ENCODE measurements at regions not wholly inside any gene's neighbourhood (a gene's known extent, or its start where the extent isn't known, plus 50 kb on each side); places are given as distances from the start of the nearest gene placed in this dataset.
"Not testable (repeated sequence)": the region's sequence is repeated elsewhere in the genome, so short reads cannot be mapped to it uniquely, and the experiment has no call there.

DNA sequence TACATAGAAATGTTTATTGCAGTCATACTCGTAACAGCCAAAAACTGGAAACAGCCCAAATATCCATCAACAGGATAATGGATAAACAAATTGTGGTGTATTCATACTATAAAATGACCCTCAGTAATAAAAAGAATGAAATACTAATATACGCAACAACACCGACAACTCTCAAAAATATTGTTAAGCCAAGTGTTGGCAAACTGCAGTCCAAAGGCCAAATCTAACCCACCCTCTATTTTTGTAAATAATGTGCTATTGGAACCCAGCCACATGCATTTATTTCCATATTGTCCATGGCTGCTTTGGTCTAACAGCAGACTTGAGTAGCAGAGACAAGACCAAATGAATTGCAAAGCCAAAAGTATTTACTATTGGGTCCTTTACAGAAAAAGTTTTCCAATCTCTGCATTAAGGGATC, 151.0 kb downstream of the MREG start:
- DNase-seq (ENCODE audit: low read depth in 2 of 2), result no peak

DNA sequence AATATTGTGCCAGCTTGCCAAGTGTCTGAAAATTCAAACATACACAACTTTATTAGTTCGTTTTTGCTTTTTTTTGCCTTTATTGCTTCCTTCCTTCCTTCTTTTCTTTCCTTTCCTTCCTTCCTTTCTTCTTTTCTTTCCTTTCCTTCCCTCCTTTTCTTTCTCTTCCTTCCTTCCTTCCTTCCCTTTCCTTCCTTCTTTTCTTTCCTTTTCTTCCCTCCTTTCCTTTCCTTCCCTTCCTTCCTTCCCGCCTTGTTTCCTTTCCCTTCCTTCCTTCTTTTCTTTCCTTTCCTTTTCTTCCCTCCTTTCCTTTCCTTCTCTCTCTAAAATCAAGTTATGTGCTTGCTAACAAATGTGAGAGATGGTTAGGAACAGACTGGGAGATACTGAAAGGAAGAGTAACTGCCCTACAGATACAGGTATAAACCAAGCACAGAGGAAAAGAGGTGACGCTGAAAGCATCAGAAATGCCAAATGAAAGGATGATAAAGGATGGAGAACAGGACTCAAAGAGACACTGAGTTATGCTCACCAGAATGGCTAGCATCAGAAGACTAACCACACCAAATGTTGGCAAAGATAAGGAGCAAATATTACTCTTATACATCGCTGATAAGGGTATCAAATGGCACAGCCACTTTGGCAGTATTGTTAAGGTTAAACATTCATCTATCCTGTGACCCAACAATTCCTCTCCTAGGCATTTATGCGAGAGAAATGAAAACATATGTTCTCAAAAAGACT, 151.6 kb downstream of the MREG start:
- no peak for DNase-seq (ENCODE audit: low read depth in 2 of 2)

DNA sequence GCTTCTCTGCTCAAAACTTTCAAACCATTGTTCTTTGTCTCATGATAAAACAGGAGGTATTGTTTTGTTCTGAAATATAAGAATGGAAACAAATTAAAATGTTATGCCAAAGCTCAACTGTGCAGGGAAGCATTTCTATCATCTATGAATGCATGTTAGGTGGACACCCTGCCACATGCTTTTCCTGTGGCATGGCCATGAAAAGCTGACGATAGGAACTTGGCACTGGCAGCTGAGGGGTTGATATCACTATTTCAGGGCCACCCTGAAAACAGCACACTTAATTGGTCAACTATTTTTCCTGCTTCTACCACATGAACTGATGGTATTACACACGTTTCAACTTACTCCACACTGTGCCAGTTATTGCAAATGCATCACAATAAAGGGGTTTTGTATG, 157.3 kb downstream of the MREG start:
- DNase-seq (ENCODE audit: low read depth in 2 of 2), result no peak

DNA sequence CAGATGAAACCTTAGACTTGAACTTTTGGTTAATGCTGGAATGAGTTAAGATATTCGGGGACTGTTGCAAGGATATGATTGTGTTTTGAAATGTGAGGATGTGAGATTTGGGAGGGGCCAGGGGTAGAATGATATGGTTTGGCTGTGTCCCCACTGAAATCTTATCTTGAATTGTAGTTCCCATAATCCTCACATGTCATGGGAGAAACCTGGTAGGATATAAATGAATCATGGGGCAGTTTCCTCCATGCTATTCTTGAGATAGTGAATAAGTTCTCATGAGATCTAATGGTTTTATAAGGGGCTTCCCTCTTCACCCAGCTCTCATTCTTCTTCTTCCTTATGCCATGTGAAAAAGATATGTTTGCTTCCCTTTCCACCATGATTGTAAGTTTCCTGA, 158.0 kb downstream of the MREG start:
- DNase-seq (ENCODE audit: low read depth in 2 of 2), result not testable (repeated sequence)

DNA sequence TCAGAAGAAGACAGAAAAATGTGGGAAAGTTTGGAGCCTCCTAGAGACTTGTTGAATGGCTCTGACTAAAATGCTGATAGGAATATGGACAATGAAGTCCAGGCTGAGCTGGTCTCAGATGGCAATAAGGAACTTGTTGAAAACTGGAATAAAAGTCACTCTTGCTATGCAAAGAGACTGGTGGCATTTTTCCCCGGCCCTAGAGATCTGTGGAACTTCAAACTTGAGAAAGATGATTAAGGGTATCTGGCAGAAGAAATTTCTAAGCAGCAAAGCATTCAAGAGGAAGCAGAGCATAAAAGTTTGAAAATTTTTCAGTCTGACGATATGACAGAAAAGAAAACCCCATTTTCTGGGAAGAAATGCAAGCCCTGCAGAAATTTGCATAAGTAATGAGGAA, 159.3 kb downstream of the MREG start:
- no peak for DNase-seq (ENCODE audit: low read depth in 2 of 2)

DNA sequence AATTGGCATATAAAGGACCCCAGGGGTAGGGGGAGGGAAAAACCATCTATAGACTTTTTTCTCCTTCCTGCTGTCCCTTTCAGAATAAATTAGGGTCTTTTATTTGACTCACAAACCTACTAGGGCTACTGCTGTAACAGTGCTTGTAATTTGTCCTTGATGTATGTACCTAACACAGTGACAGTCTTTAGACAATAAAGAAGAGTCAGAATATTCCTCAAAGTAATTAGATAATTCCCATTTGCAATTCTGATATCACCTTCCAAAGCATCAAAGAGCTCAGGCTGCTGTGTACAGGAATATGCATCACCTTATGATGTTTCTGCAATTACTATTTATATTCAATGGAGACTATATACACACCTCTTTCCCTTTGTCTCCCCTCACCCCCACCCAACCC, 161.7 kb downstream of the MREG start:
- no peak for DNase-seq (ENCODE audit: low read depth in 2 of 2)

DNA sequence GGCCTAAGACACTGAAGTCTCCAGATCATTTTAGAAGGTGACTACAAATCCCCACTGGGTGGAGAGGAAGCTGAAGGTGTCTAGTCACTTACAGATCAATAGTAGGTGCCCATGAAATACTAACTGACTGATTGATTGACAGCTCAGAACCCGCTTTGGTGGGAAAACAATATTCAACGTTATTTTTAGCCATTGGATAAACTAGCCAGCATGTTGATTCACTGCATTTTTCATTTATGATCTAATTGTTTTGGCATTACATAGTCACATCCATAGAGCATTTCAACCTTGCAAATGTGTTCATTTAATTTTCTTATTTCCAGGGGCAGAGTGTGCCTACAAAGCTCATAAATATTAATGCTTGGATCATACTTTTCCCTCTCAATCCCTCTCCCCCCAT, 162.3 kb downstream of the MREG start:
- no peak for DNase-seq (ENCODE audit: low read depth in 2 of 2)

DNA sequence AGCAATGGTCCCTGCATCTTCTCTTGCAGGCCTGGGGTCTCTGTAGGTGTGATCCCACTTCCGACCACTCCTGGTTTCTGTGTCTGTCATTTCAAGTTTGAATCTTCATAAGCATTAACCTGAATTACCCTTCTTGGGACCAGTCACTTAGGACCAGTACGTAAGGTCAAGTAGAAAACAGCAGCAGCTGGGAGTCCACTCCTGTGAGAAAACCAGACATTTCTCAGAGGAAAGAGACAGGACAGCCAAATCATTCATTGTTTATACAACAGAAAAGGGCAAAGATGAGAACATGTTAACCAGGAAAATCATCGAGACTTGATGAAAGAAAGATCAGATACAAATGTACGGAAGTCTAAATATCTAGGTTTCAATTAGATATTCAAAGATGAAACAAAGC, 163.0 kb downstream of the MREG start:
- DNase-seq (ENCODE audit: low read depth in 2 of 2), result no peak

DNA sequence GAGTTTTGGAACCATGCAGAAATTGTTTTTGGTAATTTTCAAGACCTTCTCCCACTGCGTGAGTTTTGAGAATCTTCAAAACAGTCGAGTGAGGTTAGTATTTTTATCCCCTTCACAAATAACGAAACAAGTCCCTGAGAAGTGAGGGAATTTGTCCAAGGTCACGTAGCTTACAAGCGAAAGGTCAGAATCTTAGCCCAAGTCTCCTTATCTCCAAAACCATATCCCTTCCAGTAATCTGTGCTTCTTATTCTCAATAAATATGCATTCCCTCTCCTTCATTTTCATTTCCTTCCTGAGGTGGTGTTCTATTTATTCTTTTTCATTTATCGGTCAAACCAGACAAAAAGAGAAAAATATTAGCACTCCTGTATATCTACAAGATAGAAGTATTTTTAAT, 163.6 kb downstream of the MREG start:
- DNase-seq (ENCODE audit: low read depth in 2 of 2), result no peak

DNA sequence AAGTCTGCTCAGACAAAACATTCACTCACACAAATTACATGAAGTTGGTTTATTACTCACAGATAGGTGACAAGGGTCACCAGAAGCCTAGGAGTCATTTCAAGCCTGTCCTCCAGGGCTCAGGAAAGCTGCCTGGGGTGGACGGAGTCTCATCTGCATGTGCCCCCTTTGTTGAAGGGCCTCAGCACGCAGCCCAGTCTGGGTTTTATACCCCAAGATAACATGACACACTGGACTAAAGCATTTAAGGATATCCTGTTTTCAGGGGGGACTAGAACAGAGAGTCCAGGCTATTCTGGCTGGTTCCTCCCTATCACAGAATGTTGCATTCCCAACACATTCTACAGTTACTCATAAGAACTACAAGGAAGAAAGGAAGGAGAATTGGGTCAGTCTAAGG, 164.7 kb downstream of the MREG start:
- DNase-seq (ENCODE audit: low read depth in 2 of 2), result no peak

DNA sequence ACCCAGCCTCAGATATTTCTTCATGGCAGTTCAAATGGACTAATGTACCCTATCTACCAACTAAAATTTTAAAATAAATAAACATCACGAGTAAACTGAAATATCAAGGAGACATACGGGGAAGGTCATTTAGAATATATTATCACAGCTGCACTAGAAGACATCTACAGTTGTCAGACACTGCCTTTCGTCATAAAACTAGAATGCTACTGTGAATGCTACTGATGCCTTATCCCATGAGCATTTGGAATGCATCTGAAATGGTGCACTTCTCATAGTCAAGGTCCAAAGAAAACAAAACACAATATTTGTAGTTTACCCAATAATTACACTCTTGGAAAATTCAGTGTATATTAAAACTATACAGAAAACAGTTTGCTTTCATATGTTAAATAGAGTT, 165.2 kb downstream of the MREG start:
- no peak for DNase-seq (ENCODE audit: low read depth in 2 of 2)

DNA sequence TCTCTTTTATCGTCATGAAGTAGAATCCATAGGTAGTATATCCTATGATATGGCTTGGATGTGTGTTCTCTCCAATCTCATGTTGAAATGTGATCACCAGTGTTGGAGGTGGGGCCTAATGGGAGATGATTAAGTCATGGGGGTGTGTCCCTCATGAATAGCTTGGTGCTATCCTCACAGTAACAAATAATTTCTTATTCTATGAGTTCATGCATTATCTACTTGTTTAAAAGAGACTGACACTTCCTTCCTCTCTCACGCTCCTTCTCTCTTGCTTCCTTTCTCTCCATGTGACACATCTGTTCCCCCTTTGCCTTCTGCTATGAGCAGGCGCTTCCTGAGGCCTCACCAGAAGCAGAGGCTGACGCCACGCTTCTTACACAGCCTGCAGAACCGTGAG, 165.6 kb downstream of the MREG start:
- DNase-seq (ENCODE audit: low read depth in 2 of 2), result no peak

DNA sequence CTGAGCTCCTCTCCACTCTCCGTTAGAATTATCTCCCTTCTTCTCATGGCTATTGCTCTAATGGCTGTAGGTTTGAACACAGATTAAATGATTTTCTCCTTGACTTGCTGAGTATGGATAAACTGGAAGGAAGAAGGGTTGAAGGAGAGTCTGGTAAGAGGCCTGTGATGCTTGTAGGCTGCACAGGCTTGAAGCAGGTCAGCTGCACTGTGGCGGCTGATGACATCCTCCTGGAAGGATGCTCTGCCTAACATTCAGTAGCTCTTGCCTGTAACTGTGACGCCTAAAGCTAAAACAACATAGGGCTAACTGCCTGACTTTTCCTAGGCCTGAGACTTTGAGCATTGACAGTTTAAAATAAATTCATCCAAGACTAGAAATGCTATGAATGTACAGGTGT, 166.3 kb downstream of the MREG start:
- no peak for DNase-seq (ENCODE audit: low read depth in 2 of 2)

DNA sequence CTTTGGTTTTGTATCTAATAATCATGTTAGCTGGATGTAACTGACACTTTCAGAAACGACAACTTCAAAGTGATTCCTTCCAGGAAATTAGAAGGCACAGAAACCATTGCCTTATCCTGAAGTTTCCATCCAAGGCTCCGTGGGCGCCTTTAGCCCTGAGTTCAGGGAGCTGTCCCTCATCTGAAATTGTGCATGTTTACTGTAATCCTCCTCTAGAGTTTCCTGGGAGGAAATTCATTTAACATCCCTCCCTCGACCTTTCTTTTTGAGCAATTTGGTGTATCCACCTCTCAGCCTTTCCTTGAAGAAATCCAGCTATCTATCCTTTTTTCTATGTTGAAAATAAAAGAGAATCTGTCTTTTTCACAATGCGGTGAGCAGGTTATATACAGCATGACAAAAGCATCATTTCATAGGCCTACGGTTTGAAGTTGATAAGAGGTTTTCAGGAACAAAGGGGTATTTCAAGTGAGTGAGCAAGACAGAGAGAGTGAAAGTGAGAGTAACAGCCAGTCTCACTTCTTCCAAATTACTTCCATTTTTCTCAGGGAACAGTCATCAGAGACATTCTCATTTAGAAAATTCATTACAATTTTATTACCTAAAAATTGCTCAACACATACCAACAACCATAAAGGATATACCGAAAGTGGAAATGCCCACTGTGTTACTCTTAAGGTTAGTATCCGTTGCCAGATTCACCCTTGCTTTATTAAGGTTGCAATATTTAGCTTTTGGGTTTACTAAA, 167.3 kb downstream of the MREG start:
- DNase-seq (ENCODE audit: low read depth in 2 of 2), result no peak

DNA sequence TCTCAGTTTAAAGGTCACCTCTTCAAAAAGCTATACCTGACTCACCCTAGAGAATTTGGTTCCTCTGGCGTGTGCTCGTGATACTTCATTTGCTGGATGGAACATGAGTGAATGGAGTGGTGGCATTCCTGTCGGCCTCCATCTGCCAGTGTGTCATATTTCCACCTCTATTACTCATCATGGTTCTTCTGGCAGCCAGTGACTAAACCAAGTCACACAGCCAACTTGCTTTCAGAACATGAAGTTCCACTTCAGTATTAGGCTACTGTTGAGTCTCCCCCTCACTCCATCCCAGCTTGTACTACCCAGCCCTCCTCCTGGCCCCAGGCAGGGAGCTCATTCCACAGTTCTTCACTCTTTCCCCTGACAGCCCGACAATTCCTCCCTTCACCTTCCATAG, 169.8 kb downstream of the MREG start:
- no peak for DNase-seq (ENCODE audit: low read depth in 2 of 2)

DNA sequence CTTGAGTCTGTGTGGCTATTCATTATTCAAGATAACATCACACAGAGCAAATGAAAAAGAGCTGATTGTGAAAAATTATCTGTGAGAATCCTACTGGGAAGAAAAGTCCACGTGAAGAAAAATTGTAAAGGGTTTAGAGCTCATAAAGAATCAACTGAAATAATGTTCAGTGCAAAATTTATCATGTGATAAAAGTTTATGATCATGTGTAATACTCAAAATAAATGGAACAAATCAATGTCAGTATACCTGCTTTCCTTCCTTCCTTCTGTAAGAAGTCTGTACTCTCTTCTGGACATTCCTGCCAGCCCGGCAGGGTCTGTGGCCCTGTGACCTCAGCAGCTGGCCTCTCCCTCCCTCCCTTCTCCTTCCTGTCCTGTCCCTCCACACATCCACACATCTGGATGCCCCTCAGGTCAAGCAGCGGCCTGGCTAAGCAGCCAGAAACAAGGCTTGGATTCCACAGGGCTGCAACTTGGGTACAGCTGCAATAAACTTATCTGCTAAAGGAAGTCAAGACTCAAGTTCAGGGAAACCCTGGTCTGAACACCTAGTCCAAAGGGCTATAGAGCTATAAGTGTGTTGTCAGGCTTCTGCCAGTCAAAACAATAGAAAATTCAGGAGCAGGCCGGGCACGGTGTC, 172.1 kb downstream of the MREG start:
- no peak for DNase-seq (ENCODE audit: low read depth in 2 of 2)

DNA sequence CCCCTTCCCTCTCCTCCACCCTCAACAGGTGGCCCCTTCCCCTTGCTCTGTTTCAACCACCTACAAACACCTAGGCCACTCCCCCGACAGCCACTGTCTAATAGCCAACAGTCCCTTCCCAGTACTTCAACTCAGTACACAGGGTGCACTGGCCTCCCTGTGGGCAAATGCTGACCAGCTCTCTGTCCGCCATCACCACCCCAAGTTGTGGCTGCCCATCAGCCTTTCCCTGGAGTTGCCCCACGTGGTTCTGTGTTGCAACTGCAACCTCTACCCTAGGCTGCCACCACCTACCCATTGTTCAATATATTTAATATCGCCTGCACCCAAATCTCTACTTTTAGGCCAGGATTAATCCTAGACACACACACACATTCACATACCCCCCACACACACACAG, 173.5 kb downstream of the MREG start:
- no peak for DNase-seq (ENCODE audit: low read depth in 2 of 2)

DNA sequence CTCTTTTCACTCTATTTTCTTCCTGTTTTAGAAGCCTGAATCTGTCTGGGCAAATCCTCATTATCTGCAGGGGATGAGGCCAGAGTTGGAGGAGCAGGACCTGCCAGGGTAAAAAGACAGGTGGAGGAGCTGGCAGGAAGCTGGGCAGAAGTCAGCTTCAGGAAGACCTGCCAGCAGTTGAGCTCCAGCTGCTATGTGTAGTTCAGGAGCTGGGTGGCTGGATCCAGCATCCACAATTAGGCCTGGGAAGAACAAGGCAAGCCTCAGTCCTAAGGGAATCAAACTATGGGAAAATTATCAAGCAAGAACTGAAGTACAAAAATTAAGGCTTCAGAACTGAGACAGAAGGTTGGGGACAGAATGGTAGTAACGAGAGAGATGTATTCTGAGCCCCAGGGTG, 174.0 kb downstream of the MREG start:
- no peak for DNase-seq (ENCODE audit: low read depth in 2 of 2)

DNA sequence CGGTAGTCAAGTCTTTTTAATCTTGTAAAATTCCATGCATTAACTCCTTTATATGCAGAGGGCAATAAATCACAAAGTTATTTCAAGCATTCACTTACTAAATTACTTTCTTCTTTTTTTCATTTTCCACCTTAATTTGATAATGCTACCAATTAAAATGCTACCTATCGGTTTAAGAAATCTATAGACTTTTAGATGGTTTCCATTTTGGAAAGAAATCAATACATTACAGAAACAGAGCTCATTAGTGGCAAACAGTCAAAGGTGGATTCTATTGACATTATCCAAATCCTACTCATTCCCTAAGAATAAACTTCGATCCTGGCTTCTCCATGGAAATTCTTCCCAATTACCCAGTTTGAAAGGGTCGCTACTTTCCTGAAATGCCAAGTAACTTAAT, 176.5 kb downstream of the MREG start:
- no peak for DNase-seq (ENCODE audit: low read depth in 2 of 2)

DNA sequence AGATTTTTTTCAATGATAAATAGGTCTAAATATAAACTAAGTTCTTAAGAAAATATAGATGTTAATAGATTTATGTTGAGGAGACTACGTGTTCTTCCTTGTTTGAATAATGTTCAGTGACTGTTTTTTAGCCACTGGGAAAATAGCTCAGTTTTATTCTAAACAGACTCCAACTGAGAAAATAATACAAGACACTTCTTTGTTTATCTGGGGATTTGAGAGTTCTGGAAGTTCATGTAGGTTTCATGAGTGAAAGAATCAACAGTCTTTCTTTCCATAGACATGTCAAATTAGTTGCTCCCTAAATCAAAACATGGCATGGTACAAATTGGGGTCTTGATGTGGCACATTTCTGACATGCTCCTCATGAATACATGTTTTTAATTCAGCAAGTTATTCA, 177.7 kb downstream of the MREG start:
- no peak for DNase-seq (ENCODE audit: low read depth in 2 of 2)

DNA sequence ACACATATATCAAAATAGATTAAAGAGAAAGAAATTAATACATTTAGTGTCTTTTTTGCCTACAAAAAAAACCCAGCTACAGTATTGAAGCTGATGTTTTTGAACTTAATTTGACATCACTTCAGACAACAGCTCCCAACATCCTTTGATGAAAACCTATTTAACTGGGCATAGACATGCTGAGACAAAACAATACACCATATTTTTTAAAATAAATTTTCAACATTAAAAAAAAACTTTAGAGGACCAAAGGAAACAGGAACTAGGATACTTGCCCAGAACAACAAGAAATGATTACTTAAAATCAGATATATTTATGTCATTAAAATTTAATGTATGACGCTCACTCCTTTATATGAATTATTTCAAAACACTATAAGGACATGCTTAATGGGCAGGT, 178.1 kb downstream of the MREG start:
- no peak for DNase-seq (ENCODE audit: low read depth in 2 of 2)

DNA sequence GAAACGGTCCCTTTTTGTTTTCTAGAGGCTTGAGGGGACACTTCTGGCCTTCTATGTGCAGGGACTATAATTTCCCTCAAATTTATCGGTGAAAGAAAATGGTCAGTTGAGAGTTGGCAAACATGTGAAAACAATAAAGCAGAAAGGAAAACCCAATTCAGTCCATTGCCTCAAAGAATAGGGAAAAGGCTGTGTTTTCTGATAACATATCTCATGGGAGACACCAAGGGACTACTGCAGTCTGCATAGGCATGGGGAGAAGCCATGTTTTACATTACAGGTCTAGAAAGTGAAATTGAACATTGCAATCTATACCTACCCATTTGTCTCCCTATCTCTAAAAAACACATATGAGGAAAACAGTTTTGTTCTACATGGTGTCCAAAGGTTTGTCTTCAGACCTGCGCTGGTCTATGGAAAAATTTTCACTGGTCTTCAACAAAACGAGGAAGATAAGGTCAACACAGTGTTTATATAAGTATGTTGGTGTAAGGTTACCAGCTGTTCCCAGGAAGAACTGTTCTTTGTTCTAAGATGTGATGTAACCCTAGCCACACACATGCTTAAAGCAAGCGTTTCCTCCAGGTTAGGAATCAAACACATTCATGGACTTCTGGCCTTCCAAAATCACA, 179.7 kb downstream of the MREG start:
- DNase-seq (ENCODE audit: low read depth in 2 of 2), result no peak

DNA sequence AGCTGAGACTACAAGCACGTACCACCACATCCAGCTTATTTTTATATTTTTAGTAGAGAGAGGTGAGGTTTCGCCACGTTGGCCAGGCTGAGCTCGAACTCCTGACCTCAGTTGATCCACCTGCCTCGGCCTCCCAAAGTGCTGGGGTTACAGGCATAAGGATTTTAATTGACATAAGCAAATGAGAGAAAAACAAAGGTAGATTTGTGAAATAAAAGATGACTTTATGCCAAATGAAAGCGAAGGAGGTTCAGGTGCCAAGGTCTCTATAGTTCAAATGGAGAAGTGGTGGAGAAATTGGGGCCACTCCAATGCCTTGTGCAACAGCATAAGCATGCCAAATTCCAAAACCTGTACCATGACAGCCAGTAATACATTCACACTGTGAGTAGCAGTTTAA, 180.6 kb downstream of the MREG start:
- no peak for DNase-seq (ENCODE audit: low read depth in 2 of 2)
